ENCODE measurements at regions not wholly inside any gene's neighbourhood (a gene's known extent, or its start where the extent isn't known, plus 50 kb on each side); places are given as distances from the start of the nearest gene placed in this dataset.

DNA sequence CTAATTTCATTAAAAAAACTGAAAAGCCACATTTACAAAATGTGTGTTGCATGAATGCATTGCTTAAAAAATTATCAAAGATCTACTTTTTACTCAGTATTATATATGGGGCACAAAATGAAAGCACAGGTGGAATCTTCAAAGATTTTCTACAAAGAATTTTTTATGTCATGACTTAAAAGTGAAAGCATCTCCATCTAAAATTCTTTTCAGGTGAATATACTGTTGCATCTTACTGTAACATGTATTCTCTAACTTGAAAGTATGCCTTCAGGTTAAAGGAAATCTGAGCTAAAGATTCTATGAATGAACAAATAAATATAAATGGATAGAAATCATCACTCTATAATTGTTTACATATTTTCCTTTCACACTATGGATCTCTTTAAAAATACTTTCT is 66.8 kb upstream of the WDR75 start:
- DNase-seq, result no peak

DNA sequence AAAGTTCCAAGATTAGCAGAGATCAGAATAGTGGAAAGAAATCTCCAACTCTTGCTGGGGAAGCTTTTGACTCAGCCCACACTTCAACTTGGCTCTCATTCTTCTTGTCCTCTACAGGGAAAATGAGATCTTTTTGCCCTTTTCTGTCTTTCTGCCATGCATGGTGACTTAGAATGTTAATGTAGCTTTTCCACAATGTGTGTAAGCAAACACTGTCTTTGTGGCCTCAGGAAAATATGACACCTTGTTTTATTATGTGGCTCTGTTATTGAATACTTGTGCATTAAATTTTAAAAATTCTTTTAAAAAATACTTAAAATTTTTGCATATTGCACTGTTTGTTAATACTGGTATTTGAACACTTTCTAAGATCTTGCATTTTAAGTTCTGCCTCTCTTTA is 65.4 kb upstream of the WDR75 start:
- DNase-seq, result no peak

DNA sequence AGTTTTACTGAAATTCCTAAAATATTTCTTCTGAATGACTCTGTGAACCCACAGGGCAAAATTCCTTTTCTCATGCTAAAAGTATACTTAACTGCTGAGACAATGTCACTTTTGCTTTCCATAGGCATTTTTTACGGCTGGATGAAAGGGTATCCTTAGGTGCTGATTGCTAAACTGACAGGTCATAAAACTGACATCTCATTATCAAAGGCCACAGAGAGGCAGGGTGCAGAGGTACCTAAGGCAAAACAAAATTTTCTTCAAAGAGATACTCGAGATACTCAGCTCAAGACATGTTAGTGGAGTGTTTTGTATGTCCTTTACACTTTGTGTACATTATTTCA is 62.0 kb upstream of the WDR75 start:
- DNase-seq, result no peak

DNA sequence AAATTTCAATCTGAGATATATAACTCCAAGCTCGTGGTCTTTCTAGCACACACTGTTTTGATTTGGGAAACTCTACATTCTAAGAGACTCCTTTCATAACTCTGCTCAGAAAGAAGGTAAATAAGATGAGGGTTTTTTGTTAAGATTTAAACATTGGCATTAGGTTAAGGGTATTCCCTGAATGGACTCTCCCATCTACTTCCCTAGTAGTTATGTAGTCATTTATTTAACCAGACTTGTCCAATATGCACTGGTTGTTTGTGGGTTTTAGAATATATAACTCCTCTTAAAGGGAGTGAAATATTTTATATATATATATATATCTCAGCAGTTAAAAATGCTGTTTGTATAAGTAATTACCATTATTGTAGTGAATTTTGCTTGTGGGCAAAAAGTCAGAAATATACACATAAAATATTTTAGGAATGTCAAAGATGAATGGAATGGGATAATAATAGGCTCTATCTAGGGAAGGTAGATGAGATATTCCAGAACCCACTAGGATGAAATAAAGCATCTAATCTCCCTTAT is 61.5 kb upstream of the WDR75 start:
- DNase-seq, result no peak

DNA sequence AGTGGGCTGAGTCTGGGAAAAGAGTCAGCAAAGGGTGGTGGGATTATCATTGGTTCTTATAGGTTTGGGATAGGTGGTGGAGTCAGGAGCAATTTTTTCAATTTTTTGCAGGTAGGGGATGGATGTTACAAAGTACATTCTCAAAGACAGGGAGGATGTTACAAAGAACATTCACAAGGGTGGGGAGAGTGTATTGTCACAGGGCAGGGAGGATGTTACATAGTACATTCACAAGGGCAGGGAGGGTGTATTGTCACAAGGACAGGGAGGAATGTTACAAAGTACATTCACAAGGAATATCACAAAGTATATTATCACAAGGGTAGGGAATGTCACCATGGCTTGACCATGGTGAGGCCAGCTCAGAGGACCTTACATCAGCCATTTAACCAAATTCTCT is 58.6 kb upstream of the WDR75 start:
- no peak for DNase-seq

DNA sequence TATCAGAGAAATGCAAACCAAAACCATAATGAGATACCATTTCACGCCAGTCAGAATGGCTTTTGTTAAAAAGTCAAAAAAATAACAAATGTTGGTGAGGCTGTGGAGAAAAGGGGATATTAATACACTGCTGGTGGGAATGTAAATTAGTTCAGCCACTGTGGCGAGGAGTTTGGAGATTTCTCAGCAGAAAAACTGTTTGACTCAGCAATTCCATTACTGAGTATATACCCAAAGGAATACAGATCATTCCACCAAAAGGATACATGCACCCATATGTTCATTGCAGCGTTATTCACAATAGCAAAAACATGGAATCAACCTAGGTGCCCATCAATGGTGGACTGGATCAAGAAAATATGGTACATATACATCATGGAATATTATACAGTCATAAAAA is 54.5 kb upstream of the WDR75 start:
- DNase-seq, result no peak

DNA sequence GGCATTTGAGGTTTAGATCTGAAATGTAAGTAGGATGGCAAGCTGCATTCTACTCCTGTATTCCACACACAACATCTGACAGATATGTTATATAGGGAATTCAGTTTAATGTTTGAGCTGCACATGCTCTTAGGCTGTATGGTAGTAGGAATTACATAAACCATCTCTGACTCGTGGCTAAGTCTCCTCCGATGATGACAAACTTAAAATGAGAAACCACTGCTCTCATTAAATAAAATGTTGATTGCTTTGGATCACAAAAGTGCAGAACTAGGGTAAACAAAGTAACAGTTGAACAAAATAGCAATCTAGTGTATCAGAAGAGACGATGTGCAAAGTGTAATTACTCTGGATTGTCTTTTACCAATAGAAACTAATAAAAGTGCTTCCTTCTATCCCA is 50.1 kb upstream of the WDR75 start:
- no peak for DNase-seq

Measured in GOT3 (cell line).